ENCODE measurements at regions not wholly inside any gene's neighbourhood (a gene's known extent, or its start where the extent isn't known, plus 50 kb on each side); places are given as distances from the start of the nearest gene placed in this dataset.

GRCh38 chr3:40782111-40782721 lies 257.5 kb downstream of the ZNF621 start:
- Histone ChIP-seq H3K4me2 (ENCODE audit: insufficient read depth, low read length) (no peak overlapping the region), H3K27me3 (ENCODE audit: control insufficient read depth in 2 of 2, insufficient read depth in 2 of 2, low read length in 2 of 2) (peaks cover 6 to 24% of the 10 kb centered on the region in 2 experiments; a peak in 3 of 5 replicates), H3K9me1 (ENCODE audit: control insufficient read depth, insufficient read depth, low read length) (no peaks in the 10 kb centered on the region), H3K36me3 (ENCODE audit: control insufficient read depth, insufficient read depth, low read length) (no peaks in the 10 kb centered on the region), H3K9me3 (replicated peaks; ENCODE audit: control insufficient read depth, insufficient read depth, low read depth, low read length) (no peaks in the 10 kb centered on the region), H3K9ac (ENCODE audit: insufficient read depth in 1 of 2, low read depth in 2 of 2, low read length in 2 of 2) (no peak overlapping the region), H3K79me2 (ENCODE audit: control insufficient read depth, insufficient read depth, low read length) (no peaks in the 10 kb centered on the region), H3K4me3 (no peak overlapping the region), H3K27ac (ENCODE audit: extremely low read depth, low read depth, low read length) (no peak overlapping the region), H2AFZ (ENCODE audit: low read depth, low read length) (no peak overlapping the region), H3K4me1 (replicated peaks in 1 of 2; ENCODE audit: control insufficient read depth in 2 of 2, insufficient read depth in 2 of 2, low read length in 2 of 2) (no peaks in the 10 kb centered on the region), H4K20me1 (replicated peaks; ENCODE audit: control insufficient read depth, insufficient read depth, low read length) (no peaks in the 10 kb centered on the region; the same call in 1 of the 2 replicates)
- in situ Hi-C loops (cut with MboI) = no loop called here
- DNase-seq (ENCODE audit: extremely low read depth in 1 of 4, low spot score in 3 of 4) (no peak), ATAC-seq (peak; percentile 68), FAIRE-seq (no peak)
- TF ChIP-seq RNF219 (CRISPR knock-in tag; IDR thresholded peaks at IDR 0.05) = no peak
- TF ChIP-seq FOXM1 (IDR thresholded peaks at IDR 0.05; ENCODE audit: low read depth) = no peak
- TF ChIP-seq FOXM1 (CRISPR knock-in tag; IDR thresholded peaks at IDR 0.05; ENCODE audit: low read depth) = no peak
- TF ChIP-seq CTCF (IDR thresholded peaks at IDR 0.05 in 2 of 3, conservative IDR thresholded peaks at IDR 0.05 in 1 of 3; ENCODE audit: insufficient read depth in 2 of 3, low read depth in 1 of 3, low read length in 3 of 3) = peak in 2 of 3 experiments; percentile 20 to 35; a peak in 2 of 6 replicates
- no peak for TF ChIP-seq ZNF398 (CRISPR knock-in tag; IDR thresholded peaks at IDR 0.05)
- no TSS peak for BruUV-seq (replicated peaks)
- POLR2A ChIA-PET = no interaction called here
- 0% methylated on average over 3 of the region's 3 CpGs for WGBS (ENCODE audit: insufficient coverage, low coverage, missing lambda C conversion rate)
- CTCF ChIA-PET (ENCODE audit: low intra/inter-chr PET ratio) = no interaction called here
- intact Hi-C loops (cut with micrococcal nuclease) = no loop called here
